Kidney (tissue), 13 donors: ENCODE measurements at regions not wholly inside any gene's neighbourhood (a gene's known extent, or its start where the extent isn't known, plus 50 kb on each side); places are given as distances from the start of the nearest gene placed in this dataset.

Experiments used
- DNase-seq, 5 donors: peaks; one replicate each; pipeline ENCODE4 v3.0.0-alpha.2; 2013 to 2020
- FAIRE-seq: peaks from 2 replicates; lab custom pipeline; 2012; peaks lifted over from hg19 to GRCh38; lab: Jason Lieb, UNC
- H3K27ac ChIP-seq, 2 donors: one replicate each; pipeline ENCODE4 v1.7.0; 2013; ENCODE audit warnings: low read depth in 2 of 2, low read length in 2 of 2, inconsistent platforms in 1 of 2
- H3K27me3 ChIP-seq: one replicate; pipeline ENCODE4 v1.7.1; 2013; ENCODE audit warnings: low read length, inconsistent platforms; ENCODE audit not compliant: control insufficient read depth, insufficient read depth
- H3K36me3 ChIP-seq, 3 donors: one replicate each; pipeline versions ENCODE4 v1.7.0 to v1.7.1; 2013; ENCODE audit warnings: low read length in 3 of 3, control low read depth in 1 of 3, inconsistent platforms in 1 of 3; ENCODE audit not compliant: insufficient read depth in 3 of 3, control insufficient read depth in 2 of 3
- H3K4me1 ChIP-seq, 3 donors: one replicate each; pipeline versions ENCODE4 v1.7.0 to v1.7.1; 2013; ENCODE audit warnings: low read length in 3 of 3, inconsistent platforms in 1 of 3, low read depth in 1 of 3; ENCODE audit not compliant: control insufficient read depth in 2 of 3, insufficient read depth in 2 of 3
- H3K4me3 ChIP-seq, 3 donors: one replicate each; pipeline versions ENCODE4 v1.7.0 to v1.8.1; 2013; ENCODE audit warnings: low read length in 3 of 3, control low read depth in 1 of 3, inconsistent platforms in 1 of 3
- H3K9ac ChIP-seq, 3 donors: one replicate each; pipeline versions ENCODE4 v1.7.0 to v1.7.1; 2013; ENCODE audit warnings: low read length in 3 of 3, control low read depth in 1 of 3, inconsistent platforms in 1 of 3
- H3K9me3 ChIP-seq, 3 donors: one replicate each; pipeline versions ENCODE4 v1.7.0 to v1.7.1; 2013; ENCODE audit warnings: low read length in 3 of 3, control low read depth in 1 of 3, inconsistent platforms in 1 of 3; ENCODE audit not compliant: control insufficient read depth in 2 of 3, insufficient read depth in 1 of 3
- intact Hi-C: fragments of 100-400 bp; cut with DNase I; formaldehyde crosslinking; loops from one replicate; pipeline ENCODE4 v1.11.1; 2022
- TF ChIP-seq, protein P1 (sequence below): IDR thresholded peaks from 3 replicates; pipeline ENCODE4 v1.5.1; 2012; ENCODE audit warnings: mild to moderate bottlenecking, moderate library complexity, borderline replicate concordance; ENCODE audit not compliant: insufficient read depth; ENCODE audit errors: extremely low read depth
- donor health status: control.
- donor health status: control.
- donor health status: control.
- donor health status: control.
- donor health status: control.
- donor health status: DM: yes; HTN: yes; CAD: no.
- donor health status: Normal renal cell carcinoma (clear cell type).

GRCh38 chr4:24249972-24250371 lies 334.4 kb downstream of the DHX15 start:
- DNase-seq (no peak), FAIRE-seq (no peak)
- Histone ChIP-seq H3K4me1 (peaks cover 0 to 5% (median 3%) of the 10 kb centered on the region in 3 donors), H3K9ac (no peak overlapping the region), H3K4me3 (no peak overlapping the region), H3K36me3 (no peaks in the 10 kb centered on the region), H3K9me3 (no peaks in the 10 kb centered on the region), H3K27ac (no peak overlapping the region), H3K27me3 (no peaks in the 10 kb centered on the region)
- TF ChIP-seq, protein P1, sequence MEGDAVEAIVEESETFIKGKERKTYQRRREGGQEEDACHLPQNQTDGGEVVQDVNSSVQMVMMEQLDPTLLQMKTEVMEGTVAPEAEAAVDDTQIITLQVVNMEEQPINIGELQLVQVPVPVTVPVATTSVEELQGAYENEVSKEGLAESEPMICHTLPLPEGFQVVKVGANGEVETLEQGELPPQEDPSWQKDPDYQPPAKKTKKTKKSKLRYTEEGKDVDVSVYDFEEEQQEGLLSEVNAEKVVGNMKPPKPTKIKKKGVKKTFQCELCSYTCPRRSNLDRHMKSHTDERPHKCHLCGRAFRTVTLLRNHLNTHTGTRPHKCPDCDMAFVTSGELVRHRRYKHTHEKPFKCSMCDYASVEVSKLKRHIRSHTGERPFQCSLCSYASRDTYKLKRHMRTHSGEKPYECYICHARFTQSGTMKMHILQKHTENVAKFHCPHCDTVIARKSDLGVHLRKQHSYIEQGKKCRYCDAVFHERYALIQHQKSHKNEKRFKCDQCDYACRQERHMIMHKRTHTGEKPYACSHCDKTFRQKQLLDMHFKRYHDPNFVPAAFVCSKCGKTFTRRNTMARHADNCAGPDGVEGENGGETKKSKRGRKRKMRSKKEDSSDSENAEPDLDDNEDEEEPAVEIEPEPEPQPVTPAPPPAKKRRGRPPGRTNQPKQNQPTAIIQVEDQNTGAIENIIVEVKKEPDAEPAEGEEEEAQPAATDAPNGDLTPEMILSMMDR: no peak
- intact Hi-C loops: no loop called here

DNA sequence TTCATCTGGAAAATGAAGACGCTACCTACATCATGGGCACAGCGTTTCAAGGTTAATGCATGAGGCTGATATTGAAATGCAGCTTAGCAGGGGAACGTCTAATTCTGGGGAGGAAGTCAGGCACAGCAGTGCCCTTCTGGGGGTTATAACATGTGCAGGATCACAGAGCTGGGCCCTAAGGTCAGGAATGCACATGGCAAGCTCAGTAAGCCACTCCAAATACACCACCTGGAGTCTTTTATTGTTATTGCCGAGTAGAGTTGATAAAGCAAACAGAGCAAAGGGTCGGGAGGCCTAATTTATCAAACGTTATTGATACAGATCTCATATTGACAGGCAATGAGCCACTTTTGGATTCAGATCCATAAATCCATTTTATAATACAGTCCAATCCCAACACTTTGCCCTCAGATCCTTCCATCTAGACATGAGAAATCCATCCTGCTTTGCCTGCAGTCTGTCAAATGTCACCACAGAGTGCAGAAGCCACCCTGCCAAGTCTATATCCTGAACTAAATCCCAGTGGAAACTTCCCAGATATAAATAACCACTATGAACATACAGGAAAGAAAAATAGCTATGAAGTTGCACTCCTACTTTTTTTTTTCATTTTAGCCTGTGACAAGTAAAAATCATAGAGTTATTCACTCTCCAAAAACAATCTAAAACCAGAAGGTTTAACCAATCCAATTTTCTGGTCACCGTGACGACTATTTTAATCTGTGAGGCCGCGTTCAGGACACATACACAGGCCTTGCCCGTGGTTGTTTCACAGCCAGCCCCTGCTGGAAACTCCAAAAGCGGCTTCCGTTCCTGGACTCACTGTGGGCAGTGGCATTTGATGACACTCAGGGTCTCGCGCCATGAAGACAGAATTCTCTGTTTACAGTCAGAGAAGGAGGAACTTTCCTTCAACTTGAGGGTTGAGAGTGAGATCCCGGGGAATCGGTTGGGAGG lies 335.4 kb downstream of the DHX15 start:
- Histone ChIP-seq H3K27me3 (no peaks in the 10 kb centered on the region), H3K4me3 (no peak overlapping the region), H3K36me3 (no peaks in the 10 kb centered on the region), H3K27ac (no peak overlapping the region), H3K9me3 (no peaks in the 10 kb centered on the region), H3K9ac (no peak overlapping the region), H3K4me1 (peaks cover 0 to 5% (median 3%) of the 10 kb centered on the region in 3 donors)
- FAIRE-seq: no peak
- peak in 1 of 5 donors; percentile 32 for DNase-seq
- TF ChIP-seq, protein P1: no peak
- intact Hi-C loops: no loop called here

- Histone ChIP-seq H3K27me3 (no peaks in the 10 kb centered on the region), H3K9ac (no peak overlapping the region), H3K9me3 (no peaks in the 10 kb centered on the region), H3K4me1 (peaks cover 0 to 5% (median 3%) of the 10 kb centered on the region in 3 donors), H3K4me3 (no peak overlapping the region), H3K27ac (no peak overlapping the region), H3K36me3 (no peaks in the 10 kb centered on the region)
- no peak for FAIRE-seq
- intact Hi-C loops: no loop called here
- TF ChIP-seq, protein P1: no peak
- DNase-seq: no peak
These were observed 338.9 kb downstream of the DHX15 start for GRCh38 chr4:24245491-24245820.
